ENCODE measurements at regions not wholly inside any gene's neighbourhood (a gene's known extent, or its start where the extent isn't known, plus 50 kb on each side); places are given as distances from the start of the nearest gene placed in this dataset.

DNA sequence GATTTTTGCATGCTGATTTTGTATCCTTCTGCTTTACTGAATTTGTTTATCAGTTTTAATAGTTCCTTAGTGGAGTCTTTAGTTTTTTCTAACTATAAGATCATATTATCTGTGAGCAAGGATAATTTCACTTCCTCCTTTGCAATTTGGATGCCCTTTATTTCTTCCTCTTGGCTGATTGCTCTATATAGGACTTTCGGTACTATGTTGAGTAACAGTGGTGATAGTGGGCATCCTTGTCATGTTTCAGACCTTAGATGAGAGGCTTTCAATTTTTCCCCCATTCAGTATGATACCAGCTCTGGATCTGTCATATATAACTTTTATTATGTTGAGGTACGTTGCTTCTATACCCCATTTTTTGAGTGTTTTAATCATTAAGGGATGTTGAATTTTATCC is 224.5 kb upstream of the CNTNAP4 start:
- no peak overlapping the region for H3K27ac Mint-ChIP-seq (ENCODE audit: unreplicated experiment)
- intact Hi-C loops (cut with micrococcal nuclease; ENCODE audit: unreplicated experiment) = no loop called here
- TF ChIP-seq, protein P1, sequence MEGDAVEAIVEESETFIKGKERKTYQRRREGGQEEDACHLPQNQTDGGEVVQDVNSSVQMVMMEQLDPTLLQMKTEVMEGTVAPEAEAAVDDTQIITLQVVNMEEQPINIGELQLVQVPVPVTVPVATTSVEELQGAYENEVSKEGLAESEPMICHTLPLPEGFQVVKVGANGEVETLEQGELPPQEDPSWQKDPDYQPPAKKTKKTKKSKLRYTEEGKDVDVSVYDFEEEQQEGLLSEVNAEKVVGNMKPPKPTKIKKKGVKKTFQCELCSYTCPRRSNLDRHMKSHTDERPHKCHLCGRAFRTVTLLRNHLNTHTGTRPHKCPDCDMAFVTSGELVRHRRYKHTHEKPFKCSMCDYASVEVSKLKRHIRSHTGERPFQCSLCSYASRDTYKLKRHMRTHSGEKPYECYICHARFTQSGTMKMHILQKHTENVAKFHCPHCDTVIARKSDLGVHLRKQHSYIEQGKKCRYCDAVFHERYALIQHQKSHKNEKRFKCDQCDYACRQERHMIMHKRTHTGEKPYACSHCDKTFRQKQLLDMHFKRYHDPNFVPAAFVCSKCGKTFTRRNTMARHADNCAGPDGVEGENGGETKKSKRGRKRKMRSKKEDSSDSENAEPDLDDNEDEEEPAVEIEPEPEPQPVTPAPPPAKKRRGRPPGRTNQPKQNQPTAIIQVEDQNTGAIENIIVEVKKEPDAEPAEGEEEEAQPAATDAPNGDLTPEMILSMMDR (IDR thresholded peaks at IDR 0.05; ENCODE audit: unreplicated experiment) = no peak
- DNase-seq = no peak
- H3K4me3 Mint-ChIP-seq (ENCODE audit: low read depth, unreplicated experiment) = no peak overlapping the region
- H3K27me3 Mint-ChIP-seq (ENCODE audit: unreplicated experiment) = no peaks in the 10 kb centered on the region
- H3K36me3 Mint-ChIP-seq (ENCODE audit: insufficient read depth, unreplicated experiment) = no peaks in the 10 kb centered on the region
- no TSS peak for BruUV-seq (replicated peaks)
- CTCF ChIA-PET = no interaction called here
- H3K4me1 Mint-ChIP-seq (ENCODE audit: low read depth, unreplicated experiment) = no peaks in the 10 kb centered on the region
- H3K9me3 Mint-ChIP-seq (ENCODE audit: low read depth, unreplicated experiment) = peaks cover 6% of the 10 kb centered on the region

DNA sequence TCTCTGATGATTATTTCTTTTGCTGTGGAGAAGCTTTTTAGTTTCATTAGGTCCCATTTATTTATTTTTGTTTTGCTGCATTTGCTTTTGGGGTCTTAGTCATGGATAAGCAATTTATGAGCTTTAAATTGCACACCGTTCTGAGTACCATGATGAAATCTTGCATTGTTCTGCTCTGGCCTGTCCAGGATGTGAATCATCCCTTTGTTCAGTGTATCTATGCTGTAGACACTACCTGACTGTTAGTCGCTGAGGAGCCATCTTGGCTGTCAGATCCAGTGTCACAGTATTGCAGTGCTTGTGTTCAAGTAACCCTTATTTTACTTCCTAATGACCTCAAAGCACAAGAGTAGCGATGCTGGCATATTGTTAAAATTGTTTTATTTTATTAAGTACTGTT is 218.0 kb upstream of the CNTNAP4 start:
- Mint-ChIP-seq H3K4me1 (ENCODE audit: low read depth, unreplicated experiment) (no peaks in the 10 kb centered on the region), H3K36me3 (ENCODE audit: insufficient read depth, unreplicated experiment) (no peaks in the 10 kb centered on the region), H3K4me3 (ENCODE audit: low read depth, unreplicated experiment) (no peak overlapping the region), H3K9me3 (ENCODE audit: low read depth, unreplicated experiment) (peaks cover 3% of the 10 kb centered on the region), H3K27me3 (ENCODE audit: unreplicated experiment) (no peaks in the 10 kb centered on the region), H3K27ac (ENCODE audit: unreplicated experiment) (no peak overlapping the region)
- intact Hi-C loops (cut with micrococcal nuclease; ENCODE audit: unreplicated experiment) = no loop called here
- no TSS peak for BruUV-seq (replicated peaks)
- no peak for DNase-seq
- CTCF ChIA-PET = no interaction called here
- TF ChIP-seq, protein P1 (IDR thresholded peaks at IDR 0.05; ENCODE audit: unreplicated experiment) = no peak

DNA sequence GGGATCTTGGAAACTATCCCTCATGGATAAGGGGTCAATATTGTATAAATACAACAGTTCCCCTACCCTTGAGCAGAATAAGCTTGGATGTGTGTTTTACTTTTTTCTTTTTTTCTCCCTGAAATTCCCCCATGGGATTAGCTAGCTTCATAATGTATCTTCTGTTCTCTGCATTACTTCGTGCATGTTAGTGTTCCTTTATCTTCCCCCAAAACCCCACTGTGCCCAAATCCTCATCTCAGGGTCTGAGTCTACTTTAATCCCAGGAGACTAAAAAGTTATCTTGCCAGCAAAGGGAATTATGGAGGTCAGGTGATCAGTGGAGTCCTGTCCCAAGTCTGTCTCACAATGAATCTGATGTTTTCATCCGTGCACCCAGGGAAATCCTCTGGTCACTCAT is 217.5 kb upstream of the CNTNAP4 start:
- TF ChIP-seq, protein P1 (IDR thresholded peaks at IDR 0.05; ENCODE audit: unreplicated experiment) = no peak
- H3K27ac Mint-ChIP-seq (ENCODE audit: unreplicated experiment) = no peak overlapping the region
- H3K27me3 Mint-ChIP-seq (ENCODE audit: unreplicated experiment) = no peaks in the 10 kb centered on the region
- intact Hi-C loops (cut with micrococcal nuclease; ENCODE audit: unreplicated experiment) = no loop called here
- BruUV-seq (replicated peaks) = no TSS peak
- CTCF ChIA-PET = no interaction called here
- DNase-seq = no peak
- peaks cover 3% of the 10 kb centered on the region for H3K9me3 Mint-ChIP-seq (ENCODE audit: low read depth, unreplicated experiment)
- no peaks in the 10 kb centered on the region for H3K36me3 Mint-ChIP-seq (ENCODE audit: insufficient read depth, unreplicated experiment)
- no peaks in the 10 kb centered on the region for H3K4me1 Mint-ChIP-seq (ENCODE audit: low read depth, unreplicated experiment)
- no peak overlapping the region for H3K4me3 Mint-ChIP-seq (ENCODE audit: low read depth, unreplicated experiment)

DNA sequence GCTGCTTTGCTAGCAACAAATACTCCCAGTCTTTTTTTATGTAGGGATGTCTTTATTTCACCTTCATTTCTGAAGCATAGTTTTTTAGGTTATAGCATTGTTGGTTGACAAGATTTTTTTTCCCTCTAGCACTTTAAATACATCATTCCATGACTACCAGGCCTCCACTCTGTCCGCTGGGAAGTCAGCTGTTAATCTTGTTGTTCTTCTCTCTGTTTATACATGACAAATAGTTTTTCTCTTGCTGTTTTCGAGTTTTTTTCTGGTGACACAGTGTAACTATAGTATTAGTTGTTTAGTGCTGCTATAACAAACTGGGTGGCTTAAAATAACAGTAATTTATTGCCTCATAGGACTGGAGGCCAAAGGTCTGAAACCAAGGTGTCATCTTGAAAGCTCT is 205.5 kb upstream of the CNTNAP4 start:
- H3K4me1 Mint-ChIP-seq (ENCODE audit: low read depth, unreplicated experiment) = no peaks in the 10 kb centered on the region
- no peaks in the 10 kb centered on the region for H3K27me3 Mint-ChIP-seq (ENCODE audit: unreplicated experiment)
- no peaks in the 10 kb centered on the region for H3K36me3 Mint-ChIP-seq (ENCODE audit: insufficient read depth, unreplicated experiment)
- BruUV-seq (replicated peaks) = no TSS peak
- CTCF ChIA-PET = no interaction called here
- TF ChIP-seq, protein P1 (IDR thresholded peaks at IDR 0.05; ENCODE audit: unreplicated experiment) = no peak
- no peak overlapping the region for H3K27ac Mint-ChIP-seq (ENCODE audit: unreplicated experiment)
- no peak for DNase-seq
- H3K9me3 Mint-ChIP-seq (ENCODE audit: low read depth, unreplicated experiment) = peaks cover 9% of the 10 kb centered on the region
- intact Hi-C loops (cut with micrococcal nuclease; ENCODE audit: unreplicated experiment) = no loop called here
- no peak overlapping the region for H3K4me3 Mint-ChIP-seq (ENCODE audit: low read depth, unreplicated experiment)

DNA sequence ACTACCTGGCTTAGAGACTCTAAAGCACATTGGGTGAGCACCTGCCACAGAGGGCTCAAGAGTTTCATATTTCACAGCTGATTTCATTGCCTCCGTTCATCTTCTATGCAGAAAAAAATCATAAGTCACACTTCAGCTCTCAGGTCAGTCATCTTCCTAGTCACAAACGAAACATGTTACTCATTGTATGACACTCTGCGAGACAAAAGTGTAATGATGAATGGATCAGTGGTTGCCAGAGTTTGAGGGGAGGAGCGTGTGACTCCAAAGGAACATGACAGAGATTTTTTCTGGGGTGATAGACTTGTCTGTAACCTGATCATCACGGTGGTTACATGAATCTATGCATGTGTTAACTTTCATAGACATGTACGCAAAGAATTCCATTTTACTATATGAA is 195.2 kb upstream of the CNTNAP4 start:
- CTCF ChIA-PET = no interaction called here

More for the DNA sequence above, 195.2 kb upstream of the CNTNAP4 start:
- Mint-ChIP-seq H3K27ac (ENCODE audit: unreplicated experiment) (no peak overlapping the region), H3K9me3 (ENCODE audit: low read depth, unreplicated experiment) (no peaks in the 10 kb centered on the region), H3K27me3 (ENCODE audit: unreplicated experiment) (no peaks in the 10 kb centered on the region), H3K4me1 (ENCODE audit: low read depth, unreplicated experiment) (no peaks in the 10 kb centered on the region), H3K4me3 (ENCODE audit: low read depth, unreplicated experiment) (no peak overlapping the region), H3K36me3 (ENCODE audit: insufficient read depth, unreplicated experiment) (no peaks in the 10 kb centered on the region)
- intact Hi-C loops (cut with micrococcal nuclease; ENCODE audit: unreplicated experiment) = no loop called here
- TF ChIP-seq, protein P1 (IDR thresholded peaks at IDR 0.05; ENCODE audit: unreplicated experiment) = no peak
- DNase-seq = no peak
- BruUV-seq (replicated peaks) = no TSS peak

Measured in Calu3 (cell line).